ENCODE measurements at regions not wholly inside any gene's neighbourhood (a gene's known extent, or its start where the extent isn't known, plus 50 kb on each side); places are given as distances from the start of the nearest gene placed in this dataset.

DNA sequence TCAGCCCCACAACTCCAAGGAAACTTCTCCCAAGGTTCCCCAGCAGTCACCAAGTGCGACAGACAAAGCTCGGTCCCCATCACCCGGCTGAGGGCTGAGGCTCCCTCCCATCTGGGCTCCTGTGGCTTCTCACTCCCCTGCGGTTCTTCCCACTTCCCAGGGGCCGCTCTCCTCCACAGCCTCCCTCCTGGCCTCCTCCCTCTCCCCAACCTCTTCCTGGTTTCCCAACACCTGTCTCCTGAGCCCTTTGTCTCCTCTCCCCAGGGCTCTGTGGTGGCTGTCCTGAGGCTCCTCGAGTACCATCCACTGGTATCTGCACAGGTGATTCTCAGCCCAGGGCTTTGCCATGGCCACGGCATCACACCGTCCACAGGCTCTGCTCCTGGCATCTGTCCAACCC is 113.2 kb upstream of the NSMCE3 start:
- no peak for ATAC-seq
- TF ChIP-seq ARNTL (CRISPR knock-in tag; IDR thresholded peaks at IDR 0.05; ENCODE audit: borderline replicate concordance, low read depth), result no peak
- TF ChIP-seq, protein P1, sequence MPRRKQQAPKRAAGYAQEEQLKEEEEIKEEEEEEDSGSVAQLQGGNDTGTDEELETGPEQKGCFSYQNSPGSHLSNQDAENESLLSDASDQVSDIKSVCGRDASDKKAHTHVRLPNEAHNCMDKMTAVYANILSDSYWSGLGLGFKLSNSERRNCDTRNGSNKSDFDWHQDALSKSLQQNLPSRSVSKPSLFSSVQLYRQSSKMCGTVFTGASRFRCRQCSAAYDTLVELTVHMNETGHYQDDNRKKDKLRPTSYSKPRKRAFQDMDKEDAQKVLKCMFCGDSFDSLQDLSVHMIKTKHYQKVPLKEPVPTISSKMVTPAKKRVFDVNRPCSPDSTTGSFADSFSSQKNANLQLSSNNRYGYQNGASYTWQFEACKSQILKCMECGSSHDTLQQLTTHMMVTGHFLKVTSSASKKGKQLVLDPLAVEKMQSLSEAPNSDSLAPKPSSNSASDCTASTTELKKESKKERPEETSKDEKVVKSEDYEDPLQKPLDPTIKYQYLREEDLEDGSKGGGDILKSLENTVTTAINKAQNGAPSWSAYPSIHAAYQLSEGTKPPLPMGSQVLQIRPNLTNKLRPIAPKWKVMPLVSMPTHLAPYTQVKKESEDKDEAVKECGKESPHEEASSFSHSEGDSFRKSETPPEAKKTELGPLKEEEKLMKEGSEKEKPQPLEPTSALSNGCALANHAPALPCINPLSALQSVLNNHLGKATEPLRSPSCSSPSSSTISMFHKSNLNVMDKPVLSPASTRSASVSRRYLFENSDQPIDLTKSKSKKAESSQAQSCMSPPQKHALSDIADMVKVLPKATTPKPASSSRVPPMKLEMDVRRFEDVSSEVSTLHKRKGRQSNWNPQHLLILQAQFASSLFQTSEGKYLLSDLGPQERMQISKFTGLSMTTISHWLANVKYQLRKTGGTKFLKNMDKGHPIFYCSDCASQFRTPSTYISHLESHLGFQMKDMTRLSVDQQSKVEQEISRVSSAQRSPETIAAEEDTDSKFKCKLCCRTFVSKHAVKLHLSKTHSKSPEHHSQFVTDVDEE (CRISPR knock-in tag; IDR thresholded peaks at IDR 0.05), result no peak
- TF ChIP-seq OSR1 (CRISPR knock-in tag; IDR thresholded peaks at IDR 0.05), result no peak
- no peak for TF ChIP-seq ESRRG (CRISPR knock-in tag; IDR thresholded peaks at IDR 0.05)
- TF ChIP-seq ZNF70 (CRISPR knock-in tag; IDR thresholded peaks at IDR 0.05), result no peak
- no peak for TF ChIP-seq PPARA (CRISPR knock-in tag; IDR thresholded peaks at IDR 0.05; ENCODE audit: borderline replicate concordance)
- no peak for TF ChIP-seq RARB (CRISPR knock-in tag; IDR thresholded peaks at IDR 0.05)
- TF ChIP-seq BACH2 (CRISPR knock-in tag; IDR thresholded peaks at IDR 0.05; ENCODE audit: borderline replicate concordance), result no peak
- TF ChIP-seq, protein P2, sequence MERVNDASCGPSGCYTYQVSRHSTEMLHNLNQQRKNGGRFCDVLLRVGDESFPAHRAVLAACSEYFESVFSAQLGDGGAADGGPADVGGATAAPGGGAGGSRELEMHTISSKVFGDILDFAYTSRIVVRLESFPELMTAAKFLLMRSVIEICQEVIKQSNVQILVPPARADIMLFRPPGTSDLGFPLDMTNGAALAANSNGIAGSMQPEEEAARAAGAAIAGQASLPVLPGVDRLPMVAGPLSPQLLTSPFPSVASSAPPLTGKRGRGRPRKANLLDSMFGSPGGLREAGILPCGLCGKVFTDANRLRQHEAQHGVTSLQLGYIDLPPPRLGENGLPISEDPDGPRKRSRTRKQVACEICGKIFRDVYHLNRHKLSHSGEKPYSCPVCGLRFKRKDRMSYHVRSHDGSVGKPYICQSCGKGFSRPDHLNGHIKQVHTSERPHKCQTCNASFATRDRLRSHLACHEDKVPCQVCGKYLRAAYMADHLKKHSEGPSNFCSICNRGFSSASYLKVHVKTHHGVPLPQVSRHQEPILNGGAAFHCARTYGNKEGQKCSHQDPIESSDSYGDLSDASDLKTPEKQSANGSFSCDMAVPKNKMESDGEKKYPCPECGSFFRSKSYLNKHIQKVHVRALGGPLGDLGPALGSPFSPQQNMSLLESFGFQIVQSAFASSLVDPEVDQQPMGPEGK (CRISPR knock-in tag; IDR thresholded peaks at IDR 0.05; ENCODE audit: borderline replicate concordance), result no peak
- no peak for TF ChIP-seq ZNF8 (CRISPR knock-in tag; IDR thresholded peaks at IDR 0.05)
- no peak for TF ChIP-seq ISL1 (CRISPR knock-in tag; IDR thresholded peaks at IDR 0.05)
- TF ChIP-seq GLIS3 (CRISPR knock-in tag; IDR thresholded peaks at IDR 0.05), result no peak
- no peak for TF ChIP-seq TOX (CRISPR knock-in tag; IDR thresholded peaks at IDR 0.05; ENCODE audit: borderline replicate concordance)
- TF ChIP-seq, protein P3, sequence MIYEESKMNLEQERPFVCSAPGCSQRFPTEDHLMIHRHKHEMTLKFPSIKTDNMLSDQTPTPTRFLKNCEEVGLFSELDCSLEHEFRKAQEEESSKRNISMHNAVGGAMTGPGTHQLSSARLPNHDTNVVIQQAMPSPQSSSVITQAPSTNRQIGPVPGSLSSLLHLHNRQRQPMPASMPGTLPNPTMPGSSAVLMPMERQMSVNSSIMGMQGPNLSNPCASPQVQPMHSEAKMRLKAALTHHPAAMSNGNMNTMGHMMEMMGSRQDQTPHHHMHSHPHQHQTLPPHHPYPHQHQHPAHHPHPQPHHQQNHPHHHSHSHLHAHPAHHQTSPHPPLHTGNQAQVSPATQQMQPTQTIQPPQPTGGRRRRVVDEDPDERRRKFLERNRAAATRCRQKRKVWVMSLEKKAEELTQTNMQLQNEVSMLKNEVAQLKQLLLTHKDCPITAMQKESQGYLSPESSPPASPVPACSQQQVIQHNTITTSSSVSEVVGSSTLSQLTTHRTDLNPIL (CRISPR knock-in tag; IDR thresholded peaks at IDR 0.05; ENCODE audit: low read depth), result no peak
- no peak for TF ChIP-seq ZFP30 (CRISPR knock-in tag; IDR thresholded peaks at IDR 0.05)
- TF ChIP-seq, protein P4, sequence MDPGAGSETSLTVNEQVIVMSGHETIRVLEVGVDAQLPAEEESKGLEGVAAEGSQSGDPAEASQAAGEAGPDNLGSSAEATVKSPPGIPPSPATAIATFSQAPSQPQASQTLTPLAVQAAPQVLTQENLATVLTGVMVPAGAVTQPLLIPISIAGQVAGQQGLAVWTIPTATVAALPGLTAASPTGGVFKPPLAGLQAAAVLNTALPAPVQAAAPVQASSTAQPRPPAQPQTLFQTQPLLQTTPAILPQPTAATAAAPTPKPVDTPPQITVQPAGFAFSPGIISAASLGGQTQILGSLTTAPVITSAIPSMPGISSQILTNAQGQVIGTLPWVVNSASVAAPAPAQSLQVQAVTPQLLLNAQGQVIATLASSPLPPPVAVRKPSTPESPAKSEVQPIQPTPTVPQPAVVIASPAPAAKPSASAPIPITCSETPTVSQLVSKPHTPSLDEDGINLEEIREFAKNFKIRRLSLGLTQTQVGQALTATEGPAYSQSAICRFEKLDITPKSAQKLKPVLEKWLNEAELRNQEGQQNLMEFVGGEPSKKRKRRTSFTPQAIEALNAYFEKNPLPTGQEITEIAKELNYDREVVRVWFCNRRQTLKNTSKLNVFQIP (CRISPR knock-in tag; IDR thresholded peaks at IDR 0.05; ENCODE audit: borderline replicate concordance, low read depth), result no peak
- TF ChIP-seq ZC3H10 (CRISPR knock-in tag; IDR thresholded peaks at IDR 0.05), result no peak

DNA sequence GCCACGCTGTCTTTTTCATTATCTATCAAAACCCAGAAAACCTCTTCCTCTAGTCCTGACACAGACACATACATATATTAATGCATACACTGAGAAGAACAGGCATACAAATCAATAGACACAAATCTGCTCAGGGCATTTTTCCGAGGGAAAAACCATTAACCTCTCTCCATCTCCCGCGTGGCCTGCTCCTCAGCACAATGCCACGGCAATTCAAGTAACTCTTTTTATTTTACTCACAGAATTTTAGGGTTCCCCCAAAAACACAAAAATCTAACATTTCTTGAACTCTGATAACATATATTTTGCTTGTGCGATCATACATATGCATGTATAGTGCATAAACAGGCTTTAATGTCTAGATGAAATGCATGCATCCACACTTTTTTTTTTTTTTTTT is 110.8 kb upstream of the NSMCE3 start:
- TF ChIP-seq ZNF565 (CRISPR knock-in tag; conservative IDR thresholded peaks at IDR 0.05; ENCODE audit: low read depth) (no peak), RARB (CRISPR knock-in tag; IDR thresholded peaks at IDR 0.05) (no peak)
- TF ChIP-seq, protein P3 (CRISPR knock-in tag; IDR thresholded peaks at IDR 0.05; ENCODE audit: low read depth), result no peak

DNA sequence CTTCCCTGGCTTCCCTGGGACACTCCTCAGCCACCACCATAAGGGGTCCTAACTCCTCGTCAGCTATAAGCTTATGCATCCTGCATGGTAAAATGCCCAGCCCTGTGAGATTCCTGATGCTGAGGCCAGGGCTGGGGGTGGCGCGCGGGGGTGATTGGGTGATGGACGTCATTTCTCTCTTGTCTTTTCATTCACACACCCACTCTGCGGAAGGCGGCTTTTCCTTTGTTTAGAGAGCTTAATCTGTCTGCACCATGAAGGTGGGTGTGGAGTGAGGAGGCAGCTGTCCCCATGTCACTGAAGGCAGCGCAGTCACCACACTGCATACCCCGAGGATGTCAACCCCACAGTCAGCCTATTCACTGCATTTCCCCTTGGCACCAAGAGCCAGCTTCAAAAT is 110.0 kb upstream of the NSMCE3 start:
- ATAC-seq, result no peak
- no peak for TF ChIP-seq ZNF8 (CRISPR knock-in tag; IDR thresholded peaks at IDR 0.05)
- no peak for TF ChIP-seq TOX (CRISPR knock-in tag; IDR thresholded peaks at IDR 0.05; ENCODE audit: borderline replicate concordance)
- TF ChIP-seq, protein P2 (CRISPR knock-in tag; IDR thresholded peaks at IDR 0.05; ENCODE audit: borderline replicate concordance), result no peak
- TF ChIP-seq, protein P1 (CRISPR knock-in tag; IDR thresholded peaks at IDR 0.05), result no peak
- TF ChIP-seq GLIS3 (CRISPR knock-in tag; IDR thresholded peaks at IDR 0.05), result no peak
- no peak for TF ChIP-seq OSR1 (CRISPR knock-in tag; IDR thresholded peaks at IDR 0.05)
- no peak for TF ChIP-seq ZC3H10 (CRISPR knock-in tag; IDR thresholded peaks at IDR 0.05)
- TF ChIP-seq TCF4 (CRISPR knock-in tag; IDR thresholded peaks at IDR 0.05; ENCODE audit: borderline replicate concordance), result no peak
- TF ChIP-seq ISL1 (CRISPR knock-in tag; IDR thresholded peaks at IDR 0.05), result no peak
- TF ChIP-seq ARNTL (CRISPR knock-in tag; IDR thresholded peaks at IDR 0.05; ENCODE audit: borderline replicate concordance, low read depth), result no peak
- TF ChIP-seq PPARA (CRISPR knock-in tag; IDR thresholded peaks at IDR 0.05; ENCODE audit: borderline replicate concordance), result no peak
- TF ChIP-seq ESRRG (CRISPR knock-in tag; IDR thresholded peaks at IDR 0.05), result no peak
- TF ChIP-seq ZNF565 (CRISPR knock-in tag; conservative IDR thresholded peaks at IDR 0.05; ENCODE audit: low read depth), result no peak
- no peak for TF ChIP-seq ZNF70 (CRISPR knock-in tag; IDR thresholded peaks at IDR 0.05)

More for the DNA sequence above, 110.8 kb upstream of the NSMCE3 start:
- ATAC-seq, result no peak

Data from SK-N-SH treated with all-trans-retinoic acid at 6 μM for 48 hours (cell line).